ENCODE measurements at regions not wholly inside any gene's neighbourhood (a gene's known extent, or its start where the extent isn't known, plus 50 kb on each side); places are given as distances from the start of the nearest gene placed in this dataset.

DNA sequence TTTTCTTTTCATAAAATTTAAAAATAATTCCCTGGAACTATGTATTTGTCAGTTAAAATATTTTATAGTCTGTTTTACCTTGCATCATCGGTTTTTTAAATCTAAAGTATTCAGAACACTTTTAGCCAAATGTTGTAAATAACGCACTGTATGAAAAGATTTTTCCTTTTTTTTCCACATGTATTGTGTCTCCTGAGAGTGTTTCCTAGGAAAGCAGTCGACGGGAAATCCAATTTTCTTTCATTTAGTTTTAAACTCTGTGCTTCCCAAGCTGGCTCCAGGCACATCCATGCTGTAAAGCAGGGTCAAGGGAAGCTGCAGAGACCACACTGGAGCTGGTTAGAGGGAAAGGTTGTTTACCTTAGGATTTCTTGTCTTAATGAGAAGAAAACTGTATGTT lies 1724.3 kb upstream of the TENM3 start:
- TF ChIP-seq, protein P1, sequence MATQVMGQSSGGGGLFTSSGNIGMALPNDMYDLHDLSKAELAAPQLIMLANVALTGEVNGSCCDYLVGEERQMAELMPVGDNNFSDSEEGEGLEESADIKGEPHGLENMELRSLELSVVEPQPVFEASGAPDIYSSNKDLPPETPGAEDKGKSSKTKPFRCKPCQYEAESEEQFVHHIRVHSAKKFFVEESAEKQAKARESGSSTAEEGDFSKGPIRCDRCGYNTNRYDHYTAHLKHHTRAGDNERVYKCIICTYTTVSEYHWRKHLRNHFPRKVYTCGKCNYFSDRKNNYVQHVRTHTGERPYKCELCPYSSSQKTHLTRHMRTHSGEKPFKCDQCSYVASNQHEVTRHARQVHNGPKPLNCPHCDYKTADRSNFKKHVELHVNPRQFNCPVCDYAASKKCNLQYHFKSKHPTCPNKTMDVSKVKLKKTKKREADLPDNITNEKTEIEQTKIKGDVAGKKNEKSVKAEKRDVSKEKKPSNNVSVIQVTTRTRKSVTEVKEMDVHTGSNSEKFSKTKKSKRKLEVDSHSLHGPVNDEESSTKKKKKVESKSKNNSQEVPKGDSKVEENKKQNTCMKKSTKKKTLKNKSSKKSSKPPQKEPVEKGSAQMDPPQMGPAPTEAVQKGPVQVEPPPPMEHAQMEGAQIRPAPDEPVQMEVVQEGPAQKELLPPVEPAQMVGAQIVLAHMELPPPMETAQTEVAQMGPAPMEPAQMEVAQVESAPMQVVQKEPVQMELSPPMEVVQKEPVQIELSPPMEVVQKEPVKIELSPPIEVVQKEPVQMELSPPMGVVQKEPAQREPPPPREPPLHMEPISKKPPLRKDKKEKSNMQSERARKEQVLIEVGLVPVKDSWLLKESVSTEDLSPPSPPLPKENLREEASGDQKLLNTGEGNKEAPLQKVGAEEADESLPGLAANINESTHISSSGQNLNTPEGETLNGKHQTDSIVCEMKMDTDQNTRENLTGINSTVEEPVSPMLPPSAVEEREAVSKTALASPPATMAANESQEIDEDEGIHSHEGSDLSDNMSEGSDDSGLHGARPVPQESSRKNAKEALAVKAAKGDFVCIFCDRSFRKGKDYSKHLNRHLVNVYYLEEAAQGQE (IDR thresholded peaks at IDR 0.05; ENCODE audit: insufficient replicate concordance, low read depth), result no peak
- no peak for TF ChIP-seq GABPA (IDR thresholded peaks at IDR 0.05; ENCODE audit: low read depth)
- no peak for TF ChIP-seq POLR2AphosphoS5 (IDR thresholded peaks at IDR 0.05; ENCODE audit: low read depth)
- no peak for TF ChIP-seq CTCF (IDR thresholded peaks at IDR 0.05; ENCODE audit: insufficient read depth, low read length)
- no peak for TF ChIP-seq SPI1 (IDR thresholded peaks at IDR 0.05; ENCODE audit: borderline replicate concordance, low read depth)
- Histone ChIP-seq H3K27me3 (ENCODE audit: insufficient read depth, poor library complexity, severe bottlenecking) (no peaks in the 10 kb centered on the region), H3K27ac (replicated peaks) (no peak overlapping the region), H3K4me3 (replicated peaks; ENCODE audit: insufficient read depth, low read length) (no peak overlapping the region)
- DNase-seq (ENCODE audit: low read depth in 1 of 2, low spot score in 1 of 2), result no peak

- H3K27me3 ChIP-seq (ENCODE audit: insufficient read depth, poor library complexity, severe bottlenecking), result no peaks in the 10 kb centered on the region
- H3K27ac ChIP-seq (replicated peaks), result no peak overlapping the region
- H3K4me3 ChIP-seq (replicated peaks; ENCODE audit: insufficient read depth, low read length), result no peak overlapping the region
- TF ChIP-seq CTCF (IDR thresholded peaks at IDR 0.05; ENCODE audit: insufficient read depth, low read length) (no peak), GABPA (IDR thresholded peaks at IDR 0.05; ENCODE audit: low read depth) (no peak), SPI1 (IDR thresholded peaks at IDR 0.05; ENCODE audit: borderline replicate concordance, low read depth) (no peak), POLR2AphosphoS5 (IDR thresholded peaks at IDR 0.05; ENCODE audit: low read depth) (no peak)
- TF ChIP-seq, protein P1 (IDR thresholded peaks at IDR 0.05; ENCODE audit: insufficient replicate concordance, low read depth), result no peak
- DNase-seq (ENCODE audit: low read depth in 1 of 2, low spot score in 1 of 2), result no peak
Measured at GRCh38 chr4:180521181-180521580, 1722.0 kb upstream of the TENM3 start.

- Histone ChIP-seq H3K27me3 (ENCODE audit: insufficient read depth, poor library complexity, severe bottlenecking) (no peaks in the 10 kb centered on the region), H3K4me3 (replicated peaks; ENCODE audit: insufficient read depth, low read length) (no peak overlapping the region), H3K27ac (replicated peaks) (no peak overlapping the region)
- TF ChIP-seq SPI1 (IDR thresholded peaks at IDR 0.05; ENCODE audit: borderline replicate concordance, low read depth) (no peak), GABPA (IDR thresholded peaks at IDR 0.05; ENCODE audit: low read depth) (no peak), POLR2AphosphoS5 (IDR thresholded peaks at IDR 0.05; ENCODE audit: low read depth) (no peak), CTCF (IDR thresholded peaks at IDR 0.05; ENCODE audit: insufficient read depth, low read length) (no peak)
- TF ChIP-seq, protein P1 (IDR thresholded peaks at IDR 0.05; ENCODE audit: insufficient replicate concordance, low read depth), result no peak
- DNase-seq (ENCODE audit: low read depth in 1 of 2, low spot score in 1 of 2), result no peak
Measured at GRCh38 chr4:180525523-180526077, 1717.6 kb upstream of the TENM3 start.

All from HL-60 (cell line).